GM12891 (cell line): ENCODE measurements at regions not wholly inside any gene's neighbourhood (a gene's known extent, or its start where the extent isn't known, plus 50 kb on each side); places are given as distances from the start of the nearest gene placed in this dataset.

Source experiments
- DNase-seq: peaks from one replicate; pipeline ENCODE4 v3.0.0; 2011; ENCODE audit warnings: low spot score; ENCODE audit not compliant: insufficient read length
- FAIRE-seq: peaks from 2 replicates; lab custom pipeline; 2011; peaks lifted over from hg19 to GRCh38; lab: Jason Lieb, UNC
- PAX5 ChIP-seq: IDR thresholded peaks from 2 replicates; pipeline ENCODE4 v1.6.1; 2011; ENCODE audit warnings: low read length, moderate library complexity, mild to moderate bottlenecking; ENCODE audit not compliant: insufficient read depth, severe bottlenecking
- POLR2A ChIP-seq: IDR thresholded peaks from 2 replicates; pipeline ENCODE4 v1.6.1; 2011; ENCODE audit warnings: low read depth, low read length, control low read depth
- POLR2AphosphoS5 ChIP-seq: IDR thresholded peaks from 2 replicates; pipeline ENCODE4 v1.6.1; 2011; ENCODE audit warnings: low read depth, low read length, control low read depth
- POU2F2 ChIP-seq: IDR thresholded peaks from 2 replicates; pipeline ENCODE4 v1.6.1; 2011; ENCODE audit warnings: low read depth, mild to moderate bottlenecking, control low read depth, low read length, moderate library complexity
- SPI1 ChIP-seq: IDR thresholded peaks from 2 replicates; pipeline ENCODE4 v1.6.1; 2011; ENCODE audit warnings: low read depth, low read length, control low read depth
- TAF1 ChIP-seq: IDR thresholded peaks from 2 replicates; pipeline ENCODE4 v1.6.1; 2011; ENCODE audit warnings: low read depth, low read length, control low read depth

DNA sequence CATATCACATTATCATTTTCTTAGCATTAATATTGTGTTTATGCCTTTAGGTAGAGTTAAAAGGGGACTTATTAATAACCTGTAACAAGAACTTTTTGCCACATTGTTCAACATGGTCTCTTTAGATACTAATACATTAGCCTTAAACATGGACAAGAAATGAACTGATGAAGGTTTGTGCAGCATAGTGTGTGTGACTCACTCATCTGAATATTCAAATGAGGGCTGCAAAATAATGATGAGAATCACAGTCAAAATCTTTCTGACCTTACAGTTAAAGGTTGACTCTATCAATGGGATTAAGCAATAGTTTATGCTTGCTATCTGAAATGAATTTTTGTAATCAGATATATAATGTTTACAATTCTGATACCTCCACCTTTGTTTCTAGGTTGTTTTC, 1189.3 kb upstream of the CITED2 start:
- no peak for FAIRE-seq
- DNase-seq = no peak
- no peak for TF ChIP-seq PAX5
- no peak for TF ChIP-seq POLR2A
- TF ChIP-seq POLR2AphosphoS5 = no peak
- no peak for TF ChIP-seq SPI1
- TF ChIP-seq POU2F2 = no peak
- no peak for TF ChIP-seq TAF1

DNA sequence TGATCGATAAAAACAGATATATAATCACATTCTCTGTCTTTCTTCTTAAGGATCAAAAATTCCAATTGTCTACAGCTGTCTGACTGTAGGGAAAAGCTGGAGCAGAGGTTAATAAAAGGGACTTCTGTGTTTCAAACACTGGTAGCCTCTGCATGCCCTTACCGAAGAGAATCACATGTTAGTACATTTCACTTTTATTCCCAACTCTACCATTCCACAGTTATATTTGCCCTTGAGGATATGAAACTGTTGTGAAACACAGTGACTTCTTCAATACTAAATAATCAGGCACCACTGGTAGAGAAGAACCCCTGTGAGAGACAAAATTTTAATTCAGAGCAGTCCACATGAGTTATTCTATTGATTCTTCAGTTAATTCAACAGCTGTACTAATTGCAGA, 1187.3 kb upstream of the CITED2 start:
- FAIRE-seq = no peak
- DNase-seq = no peak
- no peak for TF ChIP-seq POLR2A

DNA sequence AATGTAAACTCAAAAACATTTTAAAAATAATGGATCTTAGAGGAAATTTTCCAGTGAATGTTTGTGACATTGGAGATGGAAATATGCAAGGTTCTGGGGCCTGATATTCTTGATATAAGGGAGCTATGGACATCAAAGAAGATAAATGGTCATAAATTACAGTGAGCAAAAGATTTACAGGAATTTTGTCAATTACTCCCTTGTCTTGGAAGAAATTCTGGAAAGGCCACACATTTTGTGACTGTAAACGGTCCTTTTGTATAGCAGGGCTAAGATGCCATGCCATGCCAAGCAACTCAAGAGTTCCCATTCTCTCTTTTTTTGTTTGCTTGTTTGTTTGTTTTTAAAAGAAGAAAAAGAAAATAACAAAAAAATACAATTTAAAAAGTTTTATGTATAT, 1186.2 kb upstream of the CITED2 start:
- TF ChIP-seq POLR2A = no peak
- no peak for TF ChIP-seq PAX5
- TF ChIP-seq POLR2AphosphoS5 = no peak
- no peak for TF ChIP-seq POU2F2
- TF ChIP-seq TAF1 = no peak
- TF ChIP-seq SPI1 = no peak
- FAIRE-seq (no peak), DNase-seq (no peak)

DNA sequence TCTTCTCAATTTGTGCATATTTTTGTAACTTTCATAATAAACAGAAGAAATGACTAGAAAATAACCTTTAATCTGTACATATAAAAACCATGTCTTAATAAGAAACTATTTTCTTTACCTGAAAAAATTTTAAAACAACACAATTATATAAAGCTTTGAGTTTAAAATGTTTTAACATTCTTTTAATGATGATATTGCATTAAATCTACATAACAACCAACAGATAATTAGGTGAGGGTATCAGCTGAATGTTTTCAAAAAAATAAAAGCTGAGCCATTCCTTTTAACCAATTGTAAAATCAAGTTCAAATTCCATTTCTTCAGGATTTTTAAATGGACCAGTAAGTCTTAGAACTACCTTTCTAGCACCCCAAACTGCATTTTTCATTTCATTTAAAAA, 1185.0 kb upstream of the CITED2 start:
- no peak for DNase-seq
- TF ChIP-seq SPI1 (no peak), POU2F2 (no peak), POLR2AphosphoS5 (no peak), TAF1 (no peak), POLR2A (no peak), PAX5 (no peak)

DNA sequence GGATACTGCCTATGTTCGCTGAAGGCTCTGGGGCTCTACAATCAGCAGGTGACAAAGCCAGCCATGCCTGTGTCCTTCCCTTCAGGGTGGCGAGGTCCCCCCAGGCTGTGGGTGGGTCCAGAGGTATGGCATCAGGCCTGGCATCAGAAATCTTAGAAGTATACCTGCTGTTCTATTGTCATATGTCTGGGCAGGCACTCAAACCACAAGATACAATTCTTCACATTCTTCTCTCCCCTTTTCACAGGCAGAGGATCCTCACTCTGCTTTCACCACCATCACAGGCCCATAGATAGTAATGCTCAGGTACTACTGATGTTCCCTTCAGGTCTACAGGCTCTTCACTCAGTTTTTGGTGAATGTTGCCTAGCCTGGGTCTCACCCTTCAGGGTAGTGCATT, 1180.0 kb upstream of the CITED2 start:
- DNase-seq (no peak), FAIRE-seq (no peak)
- no peak for TF ChIP-seq PAX5
- no peak for TF ChIP-seq POU2F2
- no peak for TF ChIP-seq POLR2AphosphoS5
- no peak for TF ChIP-seq TAF1
- TF ChIP-seq SPI1 = no peak
- TF ChIP-seq POLR2A = no peak

More for the DNA sequence above, 1185.0 kb upstream of the CITED2 start:
- no peak for FAIRE-seq

DNA sequence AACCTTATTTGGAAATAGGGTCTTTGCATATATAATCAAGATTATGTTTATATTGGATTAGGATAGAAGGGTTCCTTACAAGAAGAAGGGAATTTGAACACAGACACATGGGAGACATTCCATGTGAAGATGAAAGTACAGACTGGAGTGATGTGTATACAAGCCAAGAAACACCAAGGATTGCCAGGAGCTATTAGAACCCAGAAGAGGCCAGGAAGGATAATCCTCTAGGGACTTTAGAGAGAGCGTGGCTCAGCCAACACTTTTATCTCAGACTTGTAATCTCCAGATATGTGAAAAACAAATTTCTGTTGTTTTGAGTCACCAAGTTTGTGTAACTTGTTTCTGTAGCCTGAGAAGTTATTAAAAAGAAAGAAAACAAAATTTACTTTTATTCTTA, 1173.9 kb upstream of the CITED2 start:
- DNase-seq (no peak), FAIRE-seq (no peak)
- TF ChIP-seq POLR2AphosphoS5 = no peak
- no peak for TF ChIP-seq TAF1
- TF ChIP-seq POLR2A = no peak
- no peak for TF ChIP-seq PAX5
- TF ChIP-seq POU2F2 = no peak
- no peak for TF ChIP-seq SPI1

DNA sequence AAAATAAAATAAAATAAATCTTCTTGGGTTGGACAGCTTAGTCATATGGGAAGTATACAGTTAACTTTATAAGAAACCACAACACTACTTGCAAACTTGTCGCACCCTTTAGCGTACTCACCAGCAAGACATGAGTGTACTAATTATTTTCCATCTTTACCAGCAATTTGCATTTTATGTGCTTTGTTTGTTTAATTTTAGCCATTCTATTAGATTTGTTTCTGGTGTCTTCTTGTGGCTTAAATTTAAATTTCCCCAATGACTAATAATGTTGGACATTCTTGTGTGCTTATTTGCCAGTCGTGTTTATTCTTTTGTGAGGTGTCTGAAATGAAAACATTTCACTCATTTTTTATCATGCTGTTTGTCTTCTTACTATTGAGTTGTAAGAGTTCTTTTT, 1172.2 kb upstream of the CITED2 start:
- DNase-seq (no peak), FAIRE-seq (no peak)
- TF ChIP-seq SPI1 (no peak), POLR2A (no peak), POU2F2 (no peak), TAF1 (no peak), POLR2AphosphoS5 (no peak), PAX5 (no peak)

DNA sequence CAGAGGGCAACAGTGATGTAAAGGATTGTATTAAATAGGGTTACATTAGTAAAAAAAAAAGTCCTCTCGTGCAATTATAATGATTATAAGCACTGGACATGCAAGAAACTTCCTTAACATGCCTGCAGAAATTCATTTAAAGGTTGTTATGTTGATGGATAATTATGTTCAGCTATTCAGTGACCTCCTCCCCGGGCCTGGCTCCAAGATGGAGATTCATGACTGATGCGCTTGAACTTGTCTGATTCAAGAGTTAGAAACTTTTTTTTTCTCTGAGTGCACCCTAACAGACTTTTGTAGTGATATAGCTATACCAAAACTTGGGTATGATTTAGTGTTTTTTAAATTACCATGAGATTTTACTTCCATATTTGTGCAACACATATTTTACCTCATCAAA, 1170.0 kb upstream of the CITED2 start:
- TF ChIP-seq SPI1 (no peak), POLR2AphosphoS5 (no peak), POU2F2 (no peak), TAF1 (no peak), POLR2A (no peak), PAX5 (no peak)
- DNase-seq (no peak), FAIRE-seq (no peak)

DNA sequence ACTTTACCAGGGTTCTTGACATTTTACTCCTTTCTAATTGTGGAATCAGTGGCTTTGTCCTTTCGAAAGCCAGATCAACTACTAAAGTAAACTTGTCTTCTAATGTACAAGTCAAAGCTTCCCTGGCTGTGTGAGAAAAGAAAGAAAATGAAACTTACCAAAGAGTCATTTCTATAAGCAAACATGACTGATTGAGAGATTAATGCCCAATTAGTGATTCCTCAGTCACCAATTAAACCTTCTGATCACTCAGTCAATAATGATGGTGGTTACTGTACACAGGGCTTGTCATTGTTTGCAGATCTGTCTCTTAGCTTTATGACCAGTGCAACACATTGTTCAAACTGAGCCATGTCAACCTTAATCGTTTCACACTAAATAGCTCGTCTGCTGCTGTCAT, 1168.4 kb upstream of the CITED2 start:
- no peak for FAIRE-seq
- DNase-seq = no peak

DNA sequence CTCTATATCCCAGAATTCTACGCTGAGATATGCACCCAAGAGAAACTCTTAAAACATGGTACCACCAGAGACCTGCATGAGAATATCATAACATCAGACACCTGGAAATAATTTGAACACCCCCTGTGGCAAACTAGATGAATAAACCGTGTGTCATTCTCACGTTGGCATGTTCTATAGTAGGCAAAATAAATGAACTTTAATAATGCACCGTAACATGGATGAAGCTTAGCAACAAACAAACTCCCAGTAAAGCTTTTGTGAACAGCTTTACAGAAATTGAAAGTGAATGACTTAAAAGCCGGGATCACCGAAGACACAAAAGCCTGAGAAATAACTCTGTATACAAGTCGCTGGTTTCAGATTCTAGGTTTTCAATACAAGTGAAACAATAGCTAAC, 1166.8 kb upstream of the CITED2 start:
- FAIRE-seq (no peak), DNase-seq (no peak)
- no peak for TF ChIP-seq POU2F2
- TF ChIP-seq POLR2A = no peak
- no peak for TF ChIP-seq TAF1
- no peak for TF ChIP-seq PAX5
- no peak for TF ChIP-seq POLR2AphosphoS5
- no peak for TF ChIP-seq SPI1

More for the DNA sequence above, 1168.4 kb upstream of the CITED2 start:
- TF ChIP-seq POLR2A = no peak
- TF ChIP-seq POU2F2 = no peak

DNA sequence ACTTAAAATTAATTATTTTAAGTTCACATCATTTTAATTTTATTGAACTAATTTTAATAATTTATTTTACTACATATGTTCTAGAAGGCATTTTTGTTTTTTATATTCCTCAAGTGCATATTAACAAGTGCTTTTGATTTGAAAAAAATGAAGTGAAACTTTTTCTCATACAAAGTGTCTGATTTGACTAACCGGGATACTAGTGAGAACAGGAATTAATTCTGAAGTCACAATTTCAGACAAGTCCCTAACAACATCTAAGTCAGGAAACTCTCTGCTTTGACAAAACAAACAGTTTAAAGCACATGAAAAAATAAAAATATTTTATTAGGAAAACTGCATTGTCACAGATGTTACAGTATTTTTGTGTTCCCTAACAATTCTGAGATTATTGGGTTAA, 1166.3 kb upstream of the CITED2 start:
- DNase-seq = no peak

More for the DNA sequence above, 1166.3 kb upstream of the CITED2 start:
- no peak for FAIRE-seq
- TF ChIP-seq SPI1 (peak; percentile 39; the same call in 1 of the 2 replicates), POU2F2 (no peak), POLR2A (no peak)
